ENCODE measurements at regions not wholly inside any gene's neighbourhood (a gene's known extent, or its start where the extent isn't known, plus 50 kb on each side); places are given as distances from the start of the nearest gene placed in this dataset.

DNA sequence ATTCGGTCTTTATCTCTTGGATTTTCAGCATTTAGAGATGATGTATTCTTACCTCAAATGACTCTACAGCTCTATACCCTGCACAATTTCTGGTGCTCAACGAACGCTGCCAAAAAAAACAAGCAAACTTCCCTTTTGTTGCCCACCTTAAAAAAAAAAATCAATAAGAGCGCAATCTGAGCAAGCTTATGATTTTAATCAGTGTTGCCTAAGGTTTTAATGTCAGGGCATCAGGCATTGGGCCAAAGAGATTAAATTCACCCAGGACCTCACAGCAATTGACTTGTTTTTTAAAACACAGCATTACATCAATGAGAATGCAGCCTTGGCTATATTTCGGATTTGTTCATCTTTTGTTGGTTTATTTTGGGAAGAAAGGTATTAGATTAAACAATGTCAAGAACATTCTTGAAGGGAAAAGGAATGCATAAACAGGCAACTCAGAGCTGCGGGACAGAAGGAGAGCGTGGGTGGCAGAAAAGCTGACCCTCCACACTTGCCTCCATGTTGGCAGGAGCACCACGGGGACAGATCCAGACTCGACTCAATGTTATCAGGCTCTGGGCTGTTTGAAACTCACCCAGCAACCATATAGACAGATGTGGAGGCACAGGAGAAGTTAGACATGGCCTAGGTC, 127.5 kb upstream of the DAPK1 start:
- TF ChIP-seq EZH2 (IDR thresholded peaks at IDR 0.05; ENCODE audit: low read depth): no peak
- TF ChIP-seq, protein P1, sequence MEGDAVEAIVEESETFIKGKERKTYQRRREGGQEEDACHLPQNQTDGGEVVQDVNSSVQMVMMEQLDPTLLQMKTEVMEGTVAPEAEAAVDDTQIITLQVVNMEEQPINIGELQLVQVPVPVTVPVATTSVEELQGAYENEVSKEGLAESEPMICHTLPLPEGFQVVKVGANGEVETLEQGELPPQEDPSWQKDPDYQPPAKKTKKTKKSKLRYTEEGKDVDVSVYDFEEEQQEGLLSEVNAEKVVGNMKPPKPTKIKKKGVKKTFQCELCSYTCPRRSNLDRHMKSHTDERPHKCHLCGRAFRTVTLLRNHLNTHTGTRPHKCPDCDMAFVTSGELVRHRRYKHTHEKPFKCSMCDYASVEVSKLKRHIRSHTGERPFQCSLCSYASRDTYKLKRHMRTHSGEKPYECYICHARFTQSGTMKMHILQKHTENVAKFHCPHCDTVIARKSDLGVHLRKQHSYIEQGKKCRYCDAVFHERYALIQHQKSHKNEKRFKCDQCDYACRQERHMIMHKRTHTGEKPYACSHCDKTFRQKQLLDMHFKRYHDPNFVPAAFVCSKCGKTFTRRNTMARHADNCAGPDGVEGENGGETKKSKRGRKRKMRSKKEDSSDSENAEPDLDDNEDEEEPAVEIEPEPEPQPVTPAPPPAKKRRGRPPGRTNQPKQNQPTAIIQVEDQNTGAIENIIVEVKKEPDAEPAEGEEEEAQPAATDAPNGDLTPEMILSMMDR (conservative IDR thresholded peaks at IDR 0.05): no peak
